Stimulated activated CD4-positive, alpha-beta T cell treated with anti-CD3 and anti-CD28 coated beads, Interleukin-12 subunit alpha, Interleukin-12 subunit beta, amount 100 ng/mL, for 48 hours (primary cell): ENCODE measurements at regions not wholly inside any gene's neighbourhood (a gene's known extent, or its start where the extent isn't known, plus 50 kb on each side); places are given as distances from the start of the nearest gene placed in this dataset.

Experiments used
- DNase-seq, 3 donors: peaks; one replicate each; pipeline ENCODE4 v3.0.0-alpha.2; 2020; ENCODE audit warnings: low read depth in 2 of 3, low spot score in 1 of 3

DNA sequence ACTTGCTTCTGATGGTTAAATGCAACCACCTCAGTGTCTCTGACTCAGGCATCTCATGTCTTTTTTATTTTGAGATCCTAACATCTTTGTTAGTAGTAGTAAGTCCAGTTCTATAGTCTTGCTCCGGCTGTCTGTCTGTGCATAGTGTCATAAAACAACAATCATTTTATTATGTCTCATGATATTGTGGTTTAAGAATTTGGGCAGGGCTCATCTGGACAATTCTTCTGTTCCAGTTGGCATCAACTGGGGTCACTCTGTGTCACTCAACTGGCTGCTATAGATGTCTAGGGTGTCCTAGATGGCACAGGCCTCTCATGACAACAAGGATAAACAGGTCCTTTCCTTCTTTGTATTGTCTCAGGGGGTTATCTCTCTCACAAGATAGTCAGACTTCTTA, 299.6 kb upstream of the ZNF521 start:
- no peak for DNase-seq

GRCh38 chr18:25650201-25650941, 298.4 kb upstream of the ZNF521 start:
- DNase-seq: no peak

DNA sequence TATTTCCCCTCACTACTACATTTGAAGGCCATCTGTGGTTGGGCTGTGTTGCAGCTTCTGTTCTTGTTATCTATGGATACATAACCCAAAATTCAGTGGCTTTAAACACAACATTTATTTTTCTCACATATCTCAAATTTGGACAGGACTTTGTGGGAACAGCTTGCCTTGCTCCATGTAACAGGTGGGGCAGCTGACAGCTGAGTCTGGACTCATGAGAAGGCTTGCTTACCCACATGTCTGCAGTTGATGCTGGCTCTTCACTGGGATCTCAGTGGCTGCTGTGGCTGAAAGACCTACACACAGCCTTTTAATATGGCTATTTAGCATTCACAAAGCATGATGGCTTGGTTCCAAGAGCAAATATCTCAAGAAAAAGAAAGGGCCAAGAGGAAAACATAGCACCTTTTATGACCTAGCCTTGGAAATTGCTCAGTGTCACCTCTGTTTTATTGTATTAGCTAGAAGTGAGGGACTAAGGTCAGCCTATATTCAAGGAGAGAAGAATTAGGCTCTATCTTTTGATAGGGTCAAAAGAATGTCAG, 296.8 kb upstream of the ZNF521 start:
- no peak for DNase-seq

DNA sequence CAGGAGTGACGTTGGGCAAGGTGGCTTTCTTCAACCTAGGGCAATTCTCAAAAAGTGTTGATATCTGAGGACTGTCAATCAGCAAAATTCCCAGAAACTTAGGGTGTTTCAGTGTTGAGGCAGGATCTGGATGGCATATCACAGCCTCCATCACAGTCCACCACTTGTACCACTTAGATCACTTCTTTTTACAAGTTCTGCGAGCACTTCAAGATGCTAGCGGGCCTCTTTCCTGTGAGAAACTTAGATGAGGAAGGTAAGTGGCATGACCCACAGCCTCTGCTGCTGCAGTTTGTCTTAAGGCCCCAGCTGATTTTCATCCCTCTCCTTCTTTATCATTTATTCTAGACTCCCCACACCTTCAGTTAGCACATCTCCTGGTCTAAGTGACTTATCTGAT, 295.4 kb upstream of the ZNF521 start:
- DNase-seq: no peak

- no peak for DNase-seq
Measured at GRCh38 chr18:25646971-25647370, 295.0 kb upstream of the ZNF521 start.

- DNase-seq: no peak
Measured at GRCh38 chr18:25639596-25639995, 287.6 kb upstream of the ZNF521 start.

DNA sequence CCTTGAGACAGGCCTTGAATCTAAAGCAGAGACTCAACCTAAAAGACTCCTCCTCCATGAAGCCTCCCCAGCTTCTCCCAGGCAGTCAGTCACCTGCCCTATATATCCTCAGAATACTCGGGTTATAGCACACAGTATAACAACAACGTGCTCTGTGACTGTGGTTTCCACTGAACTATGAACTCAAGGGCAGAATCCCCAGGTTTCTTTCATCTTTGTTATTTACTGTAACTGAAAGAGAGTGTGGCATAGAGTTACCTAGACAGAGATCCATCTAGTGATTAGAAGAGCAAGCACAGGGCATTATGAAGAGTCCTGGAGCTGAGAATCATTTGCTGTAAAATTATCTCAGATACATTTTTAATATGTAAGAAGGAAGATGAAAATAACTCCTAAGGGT, 281.6 kb upstream of the ZNF521 start:
- DNase-seq: no peak

DNA sequence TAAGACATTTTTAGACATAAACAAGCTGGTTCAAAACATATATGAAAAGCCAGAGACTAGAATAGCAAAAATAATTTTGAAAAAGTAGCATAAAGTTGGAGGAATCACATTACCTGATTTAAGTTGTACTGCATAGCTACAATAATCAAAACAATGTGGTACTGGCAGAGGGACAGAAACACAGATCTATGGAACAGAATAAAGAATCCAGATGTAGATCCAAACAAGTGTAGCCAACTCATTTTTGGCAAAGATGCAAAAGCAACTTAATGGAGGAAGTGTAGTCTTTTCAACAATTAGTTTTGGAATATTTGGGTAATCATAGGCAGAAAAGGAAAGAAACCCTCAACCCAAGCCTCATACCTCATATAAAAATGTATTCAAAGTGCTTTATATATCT, 278.7 kb upstream of the ZNF521 start:
- DNase-seq: no peak

DNA sequence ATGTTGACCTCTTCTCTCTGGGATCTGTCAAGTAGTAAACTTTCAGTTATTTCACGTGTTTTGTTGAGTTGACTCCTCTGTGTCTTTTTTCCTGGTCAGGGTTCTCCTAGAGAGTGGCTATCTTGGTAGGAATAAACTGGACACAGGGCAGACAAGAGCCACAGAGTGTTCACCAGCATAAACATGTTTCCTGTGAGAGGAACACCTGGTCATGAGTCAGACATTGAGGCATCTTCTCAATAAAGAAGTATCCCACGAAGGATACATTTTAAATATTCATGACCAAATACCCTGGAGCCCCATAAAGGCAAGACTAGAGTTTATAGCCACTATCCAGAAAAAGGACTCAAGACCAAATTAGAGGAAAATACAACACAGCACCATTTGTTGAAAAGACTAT, 269.7 kb upstream of the ZNF521 start:
- DNase-seq: no peak

GRCh38 chr18:25621144-25621543, 269.2 kb upstream of the ZNF521 start:
- no peak for DNase-seq

DNA sequence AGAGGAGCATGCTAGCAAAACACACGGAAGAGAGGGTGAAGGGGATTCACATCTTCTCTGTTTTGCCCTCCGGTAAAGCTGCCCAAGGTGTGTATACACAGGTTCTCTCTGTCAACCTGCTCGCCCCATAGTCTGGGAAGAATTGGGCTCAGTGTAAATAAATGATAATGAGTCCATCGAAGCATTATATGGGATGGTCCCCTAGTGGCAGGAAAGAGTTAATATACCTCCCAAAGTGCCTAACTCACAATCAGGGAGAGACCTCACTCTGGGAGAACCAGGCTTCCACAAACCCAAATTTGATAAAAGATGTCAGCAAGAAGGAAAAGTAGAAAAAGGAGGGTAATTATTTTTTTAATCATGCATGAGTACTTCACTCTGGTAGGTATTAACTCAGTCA, 262.2 kb upstream of the ZNF521 start:
- DNase-seq: no peak

DNA sequence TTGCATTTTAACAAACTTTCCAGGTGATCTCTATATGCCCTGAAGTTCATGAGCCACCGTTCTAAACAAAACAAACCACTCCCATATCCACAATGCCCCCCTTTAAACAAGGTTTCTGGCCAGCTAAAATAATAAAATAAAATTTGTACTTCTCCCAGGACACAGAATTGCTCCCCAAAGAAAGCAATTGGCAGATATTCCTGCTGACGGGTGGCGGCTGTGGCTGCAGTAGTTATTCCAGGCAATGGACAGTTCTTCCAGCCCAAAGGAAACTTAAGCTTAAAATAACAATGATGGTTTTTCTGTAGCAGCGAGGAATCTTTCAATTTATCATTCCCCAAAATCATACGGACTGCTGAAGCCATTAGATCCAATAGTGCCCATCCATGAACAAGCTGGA, 260.5 kb upstream of the ZNF521 start:
- DNase-seq: no peak

- no peak for DNase-seq
Measured at GRCh38 chr18:25608091-25608490, 256.1 kb upstream of the ZNF521 start.

- no peak for DNase-seq
Measured at GRCh38 chr18:25604894-25605597, 253.1 kb upstream of the ZNF521 start.

DNA sequence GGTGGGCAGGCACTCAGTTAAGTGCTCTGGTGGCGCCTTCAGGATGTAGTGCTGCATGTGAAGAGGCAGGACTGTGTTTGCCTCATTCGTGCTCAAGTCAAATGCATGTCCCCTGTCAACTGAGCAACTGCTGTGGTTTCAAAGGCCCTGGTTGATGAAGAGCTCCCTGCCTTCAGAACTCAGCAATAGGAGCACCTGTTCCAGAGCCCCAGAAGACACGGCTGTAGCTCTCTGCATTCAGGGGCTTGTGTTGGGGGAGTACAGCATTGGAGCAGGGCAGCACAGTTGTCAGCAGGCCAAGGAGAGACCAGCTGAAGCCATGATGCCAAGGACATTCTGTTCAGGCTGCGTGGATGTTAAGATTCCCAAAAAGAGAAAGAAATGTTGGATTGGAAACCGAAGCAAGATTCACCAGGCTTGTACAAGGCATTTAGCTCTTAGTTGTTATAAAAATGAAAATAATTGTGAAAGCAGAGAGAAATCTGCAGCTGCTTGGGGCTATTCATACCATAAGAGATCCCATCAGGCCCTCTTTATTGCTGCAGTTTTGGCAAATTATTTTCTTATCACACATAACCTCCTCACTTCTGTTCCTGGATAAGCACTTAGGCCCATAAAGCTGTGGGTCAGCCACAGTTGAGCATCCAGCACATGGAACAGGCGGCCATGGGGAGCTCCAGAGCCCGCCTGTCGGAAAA, 252.4 kb upstream of the ZNF521 start:
- no peak for DNase-seq

- no peak for DNase-seq
Measured at GRCh38 chr18:25599443-25599842, 247.5 kb upstream of the ZNF521 start.

GRCh38 chr18:25597476-25597875, 245.5 kb upstream of the ZNF521 start:
- DNase-seq: no peak

DNA sequence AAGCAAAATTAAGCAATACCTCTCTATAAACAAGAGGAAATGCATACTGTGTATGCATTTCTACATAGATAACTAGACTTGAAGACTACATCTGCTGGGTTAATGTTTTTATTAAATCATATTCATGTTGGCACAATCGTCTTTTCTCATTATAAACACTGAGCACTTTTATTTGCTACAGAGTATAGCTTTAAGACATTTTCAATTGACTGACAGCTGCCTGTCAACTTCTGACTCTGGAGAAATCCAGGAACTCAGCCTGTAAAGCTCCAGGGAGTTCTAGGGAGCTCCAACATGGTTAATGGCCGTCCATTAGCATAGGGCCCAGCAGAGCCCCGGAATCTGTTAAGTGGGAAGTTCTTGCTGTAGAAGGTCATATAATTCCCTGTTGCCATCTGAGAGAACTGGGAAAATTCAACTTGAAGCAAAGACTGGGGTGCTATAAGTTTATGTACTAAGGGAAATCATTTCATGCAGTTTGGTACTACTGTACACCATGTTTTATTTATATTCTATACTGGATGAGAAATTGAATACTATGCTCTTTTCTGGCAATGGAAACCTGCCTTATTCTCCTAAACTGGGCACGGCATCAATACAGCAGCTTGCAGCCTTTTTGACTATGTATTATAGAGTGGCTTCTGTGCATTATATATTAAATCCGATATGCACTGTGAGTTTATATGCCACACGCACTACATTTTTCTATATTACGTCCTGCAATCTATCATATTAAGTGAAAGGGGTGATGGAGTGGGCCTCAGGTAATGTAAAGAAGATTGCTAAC, 243.5 kb upstream of the ZNF521 start:
- no peak for DNase-seq

GRCh38 chr18:25594351-25594750, 242.4 kb upstream of the ZNF521 start:
- DNase-seq: no peak

DNA sequence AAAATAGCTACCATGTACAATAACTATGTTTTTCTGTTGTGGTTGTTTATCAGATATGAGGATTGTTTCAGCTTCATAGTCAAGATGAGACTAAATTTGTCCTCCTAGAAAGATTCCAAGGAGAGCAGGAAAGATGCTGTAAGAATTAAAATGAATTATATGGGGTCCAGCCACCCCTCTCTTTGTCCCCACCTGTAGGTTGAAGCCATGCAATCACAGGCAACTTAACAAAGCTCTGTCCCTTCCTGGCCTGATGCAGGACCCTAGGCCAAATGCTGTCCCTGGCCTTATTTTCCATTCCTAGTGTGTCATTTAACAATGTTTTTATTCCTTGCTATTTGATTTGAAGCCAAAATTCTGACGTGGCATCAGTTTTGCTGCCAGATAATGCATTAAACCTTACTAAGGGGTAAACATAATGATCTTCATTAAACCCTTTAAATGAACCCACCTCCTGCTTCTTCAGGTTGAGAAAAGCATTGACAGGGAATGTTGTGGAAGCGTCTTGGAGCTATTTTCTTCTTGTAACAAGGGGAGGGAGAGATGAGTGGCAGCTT, 240.9 kb upstream of the ZNF521 start:
- DNase-seq: no peak

DNA sequence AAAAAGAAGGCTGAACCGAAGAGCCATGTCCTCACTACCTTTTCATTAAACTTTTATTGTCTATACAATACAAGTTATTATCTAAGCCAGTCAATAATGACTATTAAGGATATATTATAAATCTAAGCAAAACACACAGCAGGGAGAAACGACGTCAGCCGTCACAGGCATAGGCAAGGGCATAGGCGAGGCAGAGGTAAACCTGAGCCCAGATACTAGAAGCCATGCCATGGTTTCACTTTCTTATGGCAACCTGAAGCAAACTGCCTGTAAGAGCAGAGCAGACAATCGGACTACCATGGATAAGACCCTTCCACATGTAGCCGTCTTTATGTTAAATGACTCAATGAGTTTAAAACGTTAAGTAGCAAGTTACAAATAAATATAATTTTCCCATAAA, 238.5 kb upstream of the ZNF521 start:
- no peak for DNase-seq
